ENCODE measurements at regions not wholly inside any gene's neighbourhood (a gene's known extent, or its start where the extent isn't known, plus 50 kb on each side); places are given as distances from the start of the nearest gene placed in this dataset.
"Not testable (repeated sequence)": the region's sequence is repeated elsewhere in the genome, so short reads cannot be mapped to it uniquely, and the experiment has no call there.

DNA sequence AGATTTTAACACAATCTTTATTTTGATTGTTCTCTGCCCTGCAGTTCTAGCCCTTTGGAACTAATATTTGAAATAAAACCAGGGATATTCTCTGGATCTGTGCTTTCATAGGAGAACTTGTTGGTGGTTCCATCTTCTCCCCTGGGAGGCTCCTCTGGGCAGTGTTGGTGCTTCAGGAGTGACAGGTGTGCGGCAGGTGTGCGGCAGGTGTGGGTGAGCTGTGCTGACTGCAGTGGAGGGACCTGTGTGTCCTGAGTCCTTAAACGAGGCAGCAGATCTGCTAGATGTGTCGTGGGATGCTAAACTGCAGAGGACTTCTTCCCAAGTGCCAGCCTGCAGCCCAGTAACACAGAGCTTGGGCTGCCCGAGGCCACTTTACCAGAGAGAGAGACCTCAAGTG is 98.4 kb downstream of the LYZL1 start:
- H3K27me3 ChIP-seq (ENCODE audit: control insufficient read depth in 2 of 2, insufficient read depth in 2 of 2, low read length in 2 of 2), result peaks cover 17 to 38% of the 10 kb centered on the region in 2 experiments; a peak in 3 of 5 replicates
- no peaks in the 10 kb centered on the region for H3K36me3 ChIP-seq (ENCODE audit: control insufficient read depth, insufficient read depth, low read length)
- no peaks in the 10 kb centered on the region for H4K20me1 ChIP-seq (replicated peaks; ENCODE audit: control insufficient read depth, insufficient read depth, low read length)
- ATAC-seq, result no peak
- no peak overlapping the region for H3K4me2 ChIP-seq (ENCODE audit: insufficient read depth, low read length)
- no peak for DNase-seq (ENCODE audit: extremely low read depth in 1 of 4, low spot score in 3 of 4)
- H3K27ac ChIP-seq (ENCODE audit: extremely low read depth, low read depth, low read length), result no peak overlapping the region
- no peak overlapping the region for H3K4me3 ChIP-seq
- H3K9me3 ChIP-seq (replicated peaks; ENCODE audit: control insufficient read depth, insufficient read depth, low read depth, low read length), result no peaks in the 10 kb centered on the region
- no peak overlapping the region for H3K9ac ChIP-seq (ENCODE audit: insufficient read depth in 1 of 2, low read depth in 2 of 2, low read length in 2 of 2)
- ChIA-PET CTCF (ENCODE audit: low intra/inter-chr PET ratio) (no interaction called here), POLR2A (no interaction called here)
- H3K79me2 ChIP-seq (ENCODE audit: control insufficient read depth, insufficient read depth, low read length), result no peaks in the 10 kb centered on the region
- no TSS peak for BruUV-seq (replicated peaks)
- no peaks in the 10 kb centered on the region for H3K9me1 ChIP-seq (ENCODE audit: control insufficient read depth, insufficient read depth, low read length)
- intact Hi-C loops (cut with micrococcal nuclease) (loop anchor here (2.0 kb wide), 1 partner anchor 62 kb away; no protein-coding TSS in a partner anchor), in situ Hi-C loops (cut with MboI) (loop anchor here (5.0 kb wide), 1 partner anchor 1205 kb away; no protein-coding TSS in a partner anchor)
- 0% methylated on average over 5 of the region's 5 CpGs for WGBS (ENCODE audit: insufficient coverage, low coverage, missing lambda C conversion rate)
- FAIRE-seq, result no peak
- no peaks in the 10 kb centered on the region for H3K4me1 ChIP-seq (replicated peaks in 1 of 2; ENCODE audit: control insufficient read depth in 2 of 2, insufficient read depth in 2 of 2, low read length in 2 of 2)
- TF ChIP-seq FOXA3 (CRISPR knock-in tag; conservative IDR thresholded peaks at IDR 0.05 in 1 of 2, IDR thresholded peaks at IDR 0.05 in 1 of 2), result no peak
- H2AFZ ChIP-seq (ENCODE audit: low read depth, low read length), result no peak overlapping the region

DNA sequence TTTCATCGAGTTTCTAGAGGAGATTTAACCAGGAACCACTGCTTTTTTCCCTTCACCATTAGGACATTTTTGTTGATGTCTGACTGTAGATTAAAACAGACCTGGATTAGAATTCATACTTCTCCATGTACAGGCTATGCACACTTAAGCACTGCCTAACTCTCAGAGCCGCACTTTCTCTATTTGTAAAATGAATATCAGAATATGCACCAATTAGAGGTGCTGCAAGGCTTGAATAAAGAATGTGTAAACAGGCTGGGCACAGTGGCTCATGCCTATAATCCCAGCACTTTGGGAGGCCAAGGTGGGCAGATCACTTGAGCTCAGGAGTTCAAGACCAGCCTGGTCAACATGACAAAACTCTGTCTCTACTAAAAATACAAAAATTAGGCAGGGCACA is 99.2 kb downstream of the LYZL1 start:
- H3K27ac ChIP-seq (ENCODE audit: extremely low read depth, low read depth, low read length); CTCF ChIA-PET (ENCODE audit: low intra/inter-chr PET ratio); H3K9me1 ChIP-seq (ENCODE audit: control insufficient read depth, insufficient read depth, low read length); intact Hi-C loops (cut with micrococcal nuclease); DNase-seq (ENCODE audit: extremely low read depth in 1 of 4, low spot score in 3 of 4); H3K79me2 ChIP-seq (ENCODE audit: control insufficient read depth, insufficient read depth, low read length); H4K20me1 ChIP-seq (replicated peaks; ENCODE audit: control insufficient read depth, insufficient read depth, low read length); H3K4me3 ChIP-seq; H3K4me1 ChIP-seq (replicated peaks in 1 of 2; ENCODE audit: control insufficient read depth in 2 of 2, insufficient read depth in 2 of 2, low read length in 2 of 2); H3K36me3 ChIP-seq (ENCODE audit: control insufficient read depth, insufficient read depth, low read length); POLR2A ChIA-PET; H2AFZ ChIP-seq (ENCODE audit: low read depth, low read length); BruUV-seq (replicated peaks); FAIRE-seq; H3K9ac ChIP-seq (ENCODE audit: insufficient read depth in 1 of 2, low read depth in 2 of 2, low read length in 2 of 2); ATAC-seq; H3K9me3 ChIP-seq (replicated peaks; ENCODE audit: control insufficient read depth, insufficient read depth, low read depth, low read length); H3K4me2 ChIP-seq (ENCODE audit: insufficient read depth, low read length): not testable (repeated sequence)
- 0% methylated on average over 2 of the region's 2 CpGs for WGBS (ENCODE audit: insufficient coverage, low coverage, missing lambda C conversion rate)
- peaks cover 17 to 33% of the 10 kb centered on the region in 2 experiments; a peak in 3 of 5 replicates for H3K27me3 ChIP-seq (ENCODE audit: control insufficient read depth in 2 of 2, insufficient read depth in 2 of 2, low read length in 2 of 2)
- in situ Hi-C loops (cut with MboI), result loop anchor here (5.0 kb wide), 1 partner anchor 1204 kb away; no protein-coding TSS in a partner anchor
